Ishikawa (cell line): ENCODE measurements at regions not wholly inside any gene's neighbourhood (a gene's known extent, or its start where the extent isn't known, plus 50 kb on each side); places are given as distances from the start of the nearest gene placed in this dataset.

ENCODE experiments used
- CEBPB ChIP-seq: IDR thresholded peaks from 2 replicates; pipeline ENCODE4 v1.6.1; 2012
- CREB1 ChIP-seq: IDR thresholded peaks from 2 replicates; pipeline ENCODE4 v1.6.1; 2012; ENCODE audit warnings: low read depth
- EGR1 ChIP-seq: IDR thresholded peaks from 2 replicates; pipeline ENCODE4 v1.6.1; 2012
- EP300 ChIP-seq: IDR thresholded peaks from 2 replicates; pipeline ENCODE4 v1.6.1; 2012; ENCODE audit warnings: borderline replicate concordance
- FOXM1 ChIP-seq: IDR thresholded peaks from 2 replicates; pipeline ENCODE4 v1.6.1; 2012; ENCODE audit warnings: low read depth, borderline replicate concordance
- MAX ChIP-seq: IDR thresholded peaks from 2 replicates; pipeline ENCODE4 v1.6.1; 2012
- NFIC ChIP-seq: IDR thresholded peaks from 2 replicates; pipeline ENCODE4 v1.6.1; 2012
- RAD21 ChIP-seq: IDR thresholded peaks from 2 replicates; pipeline ENCODE4 v1.6.1; 2012; ENCODE audit warnings: low read depth
- REST ChIP-seq: IDR thresholded peaks from 2 replicates; pipeline ENCODE4 v1.6.1; 2012; ENCODE audit warnings: low read depth, mild to moderate bottlenecking
- TAF1 ChIP-seq: IDR thresholded peaks from 2 replicates; pipeline ENCODE4 v1.6.1; 2012; ENCODE audit warnings: low read depth, mild to moderate bottlenecking
- TCF12 ChIP-seq: IDR thresholded peaks from 2 replicates; pipeline ENCODE4 v1.6.1; 2012; ENCODE audit warnings: low read depth
- TEAD4 ChIP-seq: IDR thresholded peaks from 2 replicates; pipeline ENCODE4 v1.6.1; 2012
- USF1 ChIP-seq: IDR thresholded peaks from 2 replicates; pipeline ENCODE4 v1.6.1; 2012
- YY1 ChIP-seq: IDR thresholded peaks from 2 replicates; pipeline ENCODE4 v1.6.1; 2012; ENCODE audit warnings: low read depth
- ZBTB7A ChIP-seq: IDR thresholded peaks from 2 replicates; pipeline ENCODE4 v1.6.1; 2012; ENCODE audit warnings: low read depth

- no peak for TF ChIP-seq ZBTB7A
- TF ChIP-seq FOXM1, result no peak
- no peak for TF ChIP-seq USF1
- TF ChIP-seq CREB1, result no peak
- TF ChIP-seq CEBPB, result no peak
- TF ChIP-seq NFIC, result no peak
- TF ChIP-seq YY1, result no peak
- TF ChIP-seq RAD21, result no peak
These were observed 1280.9 kb downstream of the NSUN3 start for GRCh38 chr3:95343767-95344166.

GRCh38 chr3:95348879-95349278 is 1286.0 kb downstream of the NSUN3 start:
- no peak for TF ChIP-seq USF1
- TF ChIP-seq REST, result no peak

GRCh38 chr3:95350049-95350448 is 1287.2 kb downstream of the NSUN3 start:
- TF ChIP-seq ZBTB7A (no peak), EP300 (no peak), CEBPB (no peak), RAD21 (no peak), EGR1 (no peak), TAF1 (no peak), NFIC (no peak), FOXM1 (no peak), TEAD4 (no peak), TCF12 (no peak), CREB1 (no peak), REST (no peak), MAX (no peak), YY1 (no peak), USF1 (no peak)

GRCh38 chr3:95351158-95351557 is 1288.3 kb downstream of the NSUN3 start:
- TF ChIP-seq TEAD4, result no peak
- no peak for TF ChIP-seq FOXM1
- no peak for TF ChIP-seq TCF12
- no peak for TF ChIP-seq ZBTB7A
- no peak for TF ChIP-seq EP300
- TF ChIP-seq USF1, result no peak
- no peak for TF ChIP-seq REST
- no peak for TF ChIP-seq CREB1
- no peak for TF ChIP-seq EGR1
- no peak for TF ChIP-seq NFIC
- no peak for TF ChIP-seq RAD21
- no peak for TF ChIP-seq MAX
- no peak for TF ChIP-seq TAF1
